ENCODE measurements at regions not wholly inside any gene's neighbourhood (a gene's known extent, or its start where the extent isn't known, plus 50 kb on each side); places are given as distances from the start of the nearest gene placed in this dataset.

DNA sequence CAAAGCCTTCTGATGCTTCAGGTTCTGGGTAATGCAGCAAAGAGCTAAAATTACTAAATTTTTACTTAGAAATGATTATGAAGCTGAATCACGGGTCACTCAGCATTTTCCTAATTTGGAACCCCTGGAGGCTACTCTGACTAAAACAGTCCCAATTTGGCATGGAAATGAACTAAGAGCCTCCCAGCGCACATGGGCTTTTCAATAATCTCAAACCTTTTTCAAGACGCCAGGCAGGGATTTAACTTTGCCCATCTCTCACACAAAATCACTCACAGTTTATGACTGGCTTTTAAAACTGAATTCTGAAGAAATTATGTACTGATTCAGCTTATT is 68.3 kb downstream of the LLPH start:
- intact Hi-C loops (cut with DNase I; ENCODE audit: low total_unique reads): no loop called here
- TF ChIP-seq, protein P1, sequence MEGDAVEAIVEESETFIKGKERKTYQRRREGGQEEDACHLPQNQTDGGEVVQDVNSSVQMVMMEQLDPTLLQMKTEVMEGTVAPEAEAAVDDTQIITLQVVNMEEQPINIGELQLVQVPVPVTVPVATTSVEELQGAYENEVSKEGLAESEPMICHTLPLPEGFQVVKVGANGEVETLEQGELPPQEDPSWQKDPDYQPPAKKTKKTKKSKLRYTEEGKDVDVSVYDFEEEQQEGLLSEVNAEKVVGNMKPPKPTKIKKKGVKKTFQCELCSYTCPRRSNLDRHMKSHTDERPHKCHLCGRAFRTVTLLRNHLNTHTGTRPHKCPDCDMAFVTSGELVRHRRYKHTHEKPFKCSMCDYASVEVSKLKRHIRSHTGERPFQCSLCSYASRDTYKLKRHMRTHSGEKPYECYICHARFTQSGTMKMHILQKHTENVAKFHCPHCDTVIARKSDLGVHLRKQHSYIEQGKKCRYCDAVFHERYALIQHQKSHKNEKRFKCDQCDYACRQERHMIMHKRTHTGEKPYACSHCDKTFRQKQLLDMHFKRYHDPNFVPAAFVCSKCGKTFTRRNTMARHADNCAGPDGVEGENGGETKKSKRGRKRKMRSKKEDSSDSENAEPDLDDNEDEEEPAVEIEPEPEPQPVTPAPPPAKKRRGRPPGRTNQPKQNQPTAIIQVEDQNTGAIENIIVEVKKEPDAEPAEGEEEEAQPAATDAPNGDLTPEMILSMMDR (IDR thresholded peaks at IDR 0.05 in 8 of 11, conservative IDR thresholded peaks at IDR 0.05 in 3 of 11): no peak
- no peak for TF ChIP-seq POLR2A (IDR thresholded peaks at IDR 0.05)
- TF ChIP-seq POLR2AphosphoS5 (IDR thresholded peaks at IDR 0.05): no peak
- Histone ChIP-seq H3K9me3 (no peaks in the 10 kb centered on the region), H3K36me3 (no peaks in the 10 kb centered on the region), H3K4me3 (no peak overlapping the region), H3K4me1 (peaks cover 0 to 9% (median 6%) of the 10 kb centered on the region in 6 donors), H3K27me3 (replicated peaks in 1 of 7) (peaks cover 0 to 5% (median 0%) of the 10 kb centered on the region in 7 donors), H3K27ac (no peak overlapping the region)
- DNase-seq: no peak
- 82 to 97% (median 95%) methylated on average over 3 of the region's 3 CpGs for WGBS, 5 donors

DNA sequence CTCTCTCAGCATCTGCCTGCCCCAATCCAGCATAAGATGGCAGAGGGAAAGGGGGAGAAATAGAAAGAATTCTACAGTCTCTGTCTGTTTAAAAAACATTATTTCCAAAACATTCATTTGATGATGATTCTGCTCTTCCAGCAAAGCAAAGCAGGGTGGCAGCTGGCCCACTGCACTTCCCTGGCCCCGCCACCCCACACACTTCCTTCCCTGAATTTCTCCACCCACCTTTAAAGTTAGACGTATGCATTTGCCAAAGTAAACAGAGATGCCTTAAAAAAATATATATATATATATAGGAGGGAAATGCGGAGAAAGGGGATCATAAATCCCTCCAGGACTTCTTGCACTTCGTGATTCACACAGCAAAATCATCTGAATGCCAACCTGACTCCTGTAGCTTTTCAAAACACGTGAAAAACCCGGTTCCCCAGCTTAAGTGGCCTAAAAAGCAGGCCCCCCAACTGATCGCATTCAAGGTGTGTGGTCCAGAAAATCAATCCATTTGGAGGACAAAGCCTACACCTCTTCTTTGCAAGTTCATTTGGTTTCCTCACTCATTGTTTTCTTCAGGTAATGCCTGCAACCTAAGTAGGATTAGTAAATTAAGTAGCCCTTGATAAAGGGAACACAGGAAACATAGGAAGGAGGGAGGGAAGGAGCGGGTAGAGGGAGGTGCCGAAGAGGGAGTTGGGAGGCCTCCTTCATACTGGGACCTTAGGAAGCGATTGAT is 68.8 kb downstream of the LLPH start:
- Histone ChIP-seq H3K27ac (no peak overlapping the region), H3K4me3 (no peak overlapping the region), H3K4me1 (peaks cover 0 to 8% (median 5%) of the 10 kb centered on the region in 6 donors), H3K27me3 (replicated peaks in 1 of 7) (peaks cover 0 to 5% (median 0%) of the 10 kb centered on the region in 7 donors), H3K36me3 (no peaks in the 10 kb centered on the region), H3K9me3 (no peaks in the 10 kb centered on the region)
- 47 to 66% (median 59%) methylated on average over 10 of the region's 10 CpGs for WGBS, 5 donors
- intact Hi-C loops (cut with DNase I; ENCODE audit: low total_unique reads): no loop called here
- TF ChIP-seq, protein P1 (IDR thresholded peaks at IDR 0.05 in 8 of 11, conservative IDR thresholded peaks at IDR 0.05 in 3 of 11): no peak
- TF ChIP-seq POLR2A (IDR thresholded peaks at IDR 0.05): no peak
- no peak for TF ChIP-seq POLR2AphosphoS5 (IDR thresholded peaks at IDR 0.05)
- no peak for DNase-seq

DNA sequence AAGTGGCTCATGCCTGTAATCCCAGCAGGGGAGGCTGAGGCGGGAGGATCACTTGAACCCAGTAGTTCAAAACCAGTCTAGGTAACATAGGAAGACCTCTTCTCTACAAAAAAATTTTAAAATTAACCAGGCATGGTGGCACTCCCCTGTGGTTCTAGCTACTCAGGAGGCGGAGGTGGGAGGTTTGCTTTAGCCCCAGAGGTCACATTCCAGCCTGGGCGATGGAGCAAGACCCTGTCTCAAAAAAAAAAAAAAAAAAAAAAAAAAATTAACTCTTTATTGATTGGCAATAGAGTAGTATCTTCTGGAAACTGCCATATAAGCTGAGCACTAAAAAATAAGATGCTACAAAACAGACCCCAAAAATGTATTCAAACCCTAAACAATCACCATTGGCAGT is 69.5 kb downstream of the LLPH start:
- intact Hi-C loops (cut with DNase I; ENCODE audit: low total_unique reads): no loop called here
- no peak overlapping the region for H3K4me3 ChIP-seq
- peaks cover 0 to 5% (median under 1%) of the 10 kb centered on the region in 6 donors for H3K4me1 ChIP-seq
- no peaks in the 10 kb centered on the region for H3K9me3 ChIP-seq
- H3K27me3 ChIP-seq (replicated peaks in 1 of 7): peaks cover 0 to 5% (median 0%) of the 10 kb centered on the region in 7 donors
- 82 to 88% (median 85%) methylated on average over 3 of the region's 3 CpGs for WGBS, 5 donors
- no peak overlapping the region for H3K27ac ChIP-seq
- H3K36me3 ChIP-seq: no peaks in the 10 kb centered on the region
- TF ChIP-seq, protein P1 (IDR thresholded peaks at IDR 0.05 in 8 of 11, conservative IDR thresholded peaks at IDR 0.05 in 3 of 11): no peak
- TF ChIP-seq POLR2A (IDR thresholded peaks at IDR 0.05) (no peak), POLR2AphosphoS5 (IDR thresholded peaks at IDR 0.05) (no peak)
- DNase-seq: no peak

DNA sequence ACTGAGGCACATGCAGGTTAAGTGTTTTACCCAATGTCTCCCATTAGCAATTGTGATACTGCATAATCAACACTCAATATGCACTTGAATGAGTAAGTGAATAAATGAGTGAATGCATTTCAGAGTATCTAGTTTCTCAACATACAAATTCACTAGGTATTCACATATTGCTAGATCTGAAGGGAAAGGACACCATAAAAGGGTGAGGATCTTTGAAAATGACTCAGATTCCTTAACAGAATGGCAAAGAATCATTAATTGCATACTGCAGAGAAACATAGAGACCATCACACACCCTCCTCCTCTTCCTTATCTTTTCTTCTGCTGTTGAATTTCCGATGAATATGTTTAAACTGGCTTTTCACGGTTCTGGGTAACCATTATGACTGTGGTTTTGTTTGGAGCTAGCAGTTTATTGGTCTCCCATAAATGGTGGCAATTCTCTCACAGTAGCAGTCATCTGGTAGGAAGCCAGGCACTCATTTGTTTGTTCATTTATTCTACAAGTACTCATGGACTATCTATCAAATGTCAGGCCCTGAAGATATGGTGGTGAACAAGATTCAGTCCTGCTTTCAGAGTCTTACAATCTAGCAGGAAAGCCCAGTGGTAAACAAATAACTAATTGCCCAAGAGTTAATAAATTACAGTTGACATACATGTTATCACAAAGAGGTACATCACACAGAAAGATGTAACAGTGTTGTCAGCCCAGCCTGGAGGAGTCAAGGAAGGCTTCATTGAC is 70.2 kb downstream of the LLPH start:
- no peak overlapping the region for H3K27ac ChIP-seq
- TF ChIP-seq POLR2A (IDR thresholded peaks at IDR 0.05): no peak
- no peak for DNase-seq
- peaks cover 0 to 5% (median 0%) of the 10 kb centered on the region in 7 donors for H3K27me3 ChIP-seq (replicated peaks in 1 of 7)
- H3K9me3 ChIP-seq: no peaks in the 10 kb centered on the region
- intact Hi-C loops (cut with DNase I; ENCODE audit: low total_unique reads): no loop called here
- H3K4me1 ChIP-seq: no peaks in the 10 kb centered on the region
- 79 to 91% (median 87%) methylated on average over 2 of the region's 2 CpGs for WGBS, 5 donors
- no peaks in the 10 kb centered on the region for H3K36me3 ChIP-seq
- H3K4me3 ChIP-seq: no peak overlapping the region
